ENCODE measurements at regions not wholly inside any gene's neighbourhood (a gene's known extent, or its start where the extent isn't known, plus 50 kb on each side); places are given as distances from the start of the nearest gene placed in this dataset.
A peak's percentile ranks its signal among the peaks of the same experiment; 100 is the strongest.
"Not testable (repeated sequence)": the region's sequence is repeated elsewhere in the genome, so short reads cannot be mapped to it uniquely, and the experiment has no call there.

DNA sequence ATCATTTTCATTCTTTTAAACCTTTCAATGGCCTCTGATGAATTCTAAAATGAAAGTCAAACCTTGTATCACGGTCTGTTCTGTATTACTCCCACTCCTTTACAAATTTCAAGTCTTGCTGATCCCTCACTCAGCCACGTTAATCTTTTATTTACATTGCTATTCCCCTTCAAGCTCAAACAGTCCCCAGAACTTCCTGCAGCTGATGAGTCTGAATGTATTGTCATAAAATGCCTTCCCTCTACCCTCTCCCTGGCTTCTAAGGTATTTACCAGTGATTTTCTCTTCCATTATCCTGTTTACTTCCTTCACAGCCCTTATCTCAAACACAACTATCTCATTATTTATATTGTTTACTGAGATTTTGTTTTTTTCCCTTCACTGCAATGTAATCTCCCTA lies 562.3 kb upstream of the C9orf72 start:
- Histone ChIP-seq H4K20me1 (ENCODE audit: control insufficient read depth, extremely low read depth, insufficient read depth, low read length) (no peaks in the 10 kb centered on the region), H3K36me3 (ENCODE audit: control insufficient read depth in 2 of 2, extremely low read depth in 1 of 2, insufficient read depth in 2 of 2, low read length in 2 of 2) (no peaks in the 10 kb centered on the region), H3K9ac (ENCODE audit: control insufficient read depth, extremely low read depth, insufficient read depth, low read length) (no peak overlapping the region), H2AFZ (ENCODE audit: control insufficient read depth, low read length) (peak overlapping the region; percentile 33), H3K79me2 (ENCODE audit: control insufficient read depth, insufficient read depth, low read length) (no peaks in the 10 kb centered on the region), H3K9me1 (ENCODE audit: control insufficient read depth, extremely low read depth, insufficient read depth, low read length) (no peaks in the 10 kb centered on the region), H3K27ac (ENCODE audit: control insufficient read depth, insufficient read depth, low read length) (no peak overlapping the region), H3K4me1 (ENCODE audit: control insufficient read depth, extremely low read depth, insufficient read depth, low read length) (no peaks in the 10 kb centered on the region), H3K4me3 (ENCODE audit: control insufficient read depth in 2 of 3, extremely low read depth in 1 of 3, insufficient read depth in 2 of 3, low read depth in 1 of 3, low read length in 3 of 3) (no peak overlapping the region), H3K4me2 (ENCODE audit: control insufficient read depth, extremely low read depth, insufficient read depth, low read depth, low read length) (no peak overlapping the region), H3K9me3 (ENCODE audit: control insufficient read depth, low read depth, low read length) (no peaks in the 10 kb centered on the region), H3K27me3 (ENCODE audit: control insufficient read depth, extremely low read depth, insufficient read depth, low read length) (no peaks in the 10 kb centered on the region)
- TF ChIP-seq, protein P1, sequence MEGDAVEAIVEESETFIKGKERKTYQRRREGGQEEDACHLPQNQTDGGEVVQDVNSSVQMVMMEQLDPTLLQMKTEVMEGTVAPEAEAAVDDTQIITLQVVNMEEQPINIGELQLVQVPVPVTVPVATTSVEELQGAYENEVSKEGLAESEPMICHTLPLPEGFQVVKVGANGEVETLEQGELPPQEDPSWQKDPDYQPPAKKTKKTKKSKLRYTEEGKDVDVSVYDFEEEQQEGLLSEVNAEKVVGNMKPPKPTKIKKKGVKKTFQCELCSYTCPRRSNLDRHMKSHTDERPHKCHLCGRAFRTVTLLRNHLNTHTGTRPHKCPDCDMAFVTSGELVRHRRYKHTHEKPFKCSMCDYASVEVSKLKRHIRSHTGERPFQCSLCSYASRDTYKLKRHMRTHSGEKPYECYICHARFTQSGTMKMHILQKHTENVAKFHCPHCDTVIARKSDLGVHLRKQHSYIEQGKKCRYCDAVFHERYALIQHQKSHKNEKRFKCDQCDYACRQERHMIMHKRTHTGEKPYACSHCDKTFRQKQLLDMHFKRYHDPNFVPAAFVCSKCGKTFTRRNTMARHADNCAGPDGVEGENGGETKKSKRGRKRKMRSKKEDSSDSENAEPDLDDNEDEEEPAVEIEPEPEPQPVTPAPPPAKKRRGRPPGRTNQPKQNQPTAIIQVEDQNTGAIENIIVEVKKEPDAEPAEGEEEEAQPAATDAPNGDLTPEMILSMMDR (optimal IDR thresholded peaks at IDR 0.05 in 1 of 3, IDR thresholded peaks at IDR 0.05 in 1 of 3, conservative IDR thresholded peaks at IDR 0.05 in 1 of 3; ENCODE audit: extremely low read depth in 1 of 3, insufficient read depth in 2 of 3, low read length in 3 of 3) = no peak
- TF ChIP-seq EZH2 (IDR thresholded peaks at IDR 0.05; ENCODE audit: low read length) = no peak
- dilution Hi-C loops (cut with MboI; ENCODE audit: extremely low pct_ligation_motif_present, low sequenced_read_pairs) = no loop called here
- no peak for FAIRE-seq
- DNase-seq (ENCODE audit: low read depth, low spot score) = no peak

DNA sequence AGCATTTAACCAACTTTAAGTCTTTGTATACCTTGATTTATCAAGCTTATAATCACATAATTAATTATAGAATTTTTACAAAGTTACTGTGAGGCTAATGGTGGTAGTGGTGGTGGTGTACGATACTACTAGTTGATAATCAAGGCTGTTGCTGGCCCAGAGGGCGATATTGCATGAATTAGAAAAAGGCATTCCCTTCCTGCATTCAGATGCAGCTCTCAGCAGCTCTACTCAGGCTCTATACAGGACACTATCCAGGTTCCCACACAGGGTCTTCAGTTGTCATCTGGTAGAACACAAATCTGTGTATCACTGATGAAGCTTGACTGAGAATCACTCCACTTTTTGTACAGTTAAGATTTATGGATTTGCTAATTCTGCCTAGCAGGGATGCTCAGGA lies 562.8 kb upstream of the C9orf72 start:
- TF ChIP-seq EZH2 (IDR thresholded peaks at IDR 0.05; ENCODE audit: low read length) = no peak
- TF ChIP-seq, protein P1 (optimal IDR thresholded peaks at IDR 0.05 in 1 of 3, IDR thresholded peaks at IDR 0.05 in 1 of 3, conservative IDR thresholded peaks at IDR 0.05 in 1 of 3; ENCODE audit: extremely low read depth in 1 of 3, insufficient read depth in 2 of 3, low read length in 3 of 3) = no peak
- Histone ChIP-seq H3K4me2 (ENCODE audit: control insufficient read depth, extremely low read depth, insufficient read depth, low read depth, low read length) (no peak overlapping the region), H3K9ac (ENCODE audit: control insufficient read depth, extremely low read depth, insufficient read depth, low read length) (no peak overlapping the region), H3K27ac (ENCODE audit: control insufficient read depth, insufficient read depth, low read length) (no peak overlapping the region), H2AFZ (ENCODE audit: control insufficient read depth, low read length) (no peak overlapping the region), H4K20me1 (ENCODE audit: control insufficient read depth, extremely low read depth, insufficient read depth, low read length) (no peaks in the 10 kb centered on the region), H3K9me3 (ENCODE audit: control insufficient read depth, low read depth, low read length) (no peaks in the 10 kb centered on the region), H3K36me3 (ENCODE audit: control insufficient read depth in 2 of 2, extremely low read depth in 1 of 2, insufficient read depth in 2 of 2, low read length in 2 of 2) (no peaks in the 10 kb centered on the region), H3K4me3 (ENCODE audit: control insufficient read depth in 2 of 3, extremely low read depth in 1 of 3, insufficient read depth in 2 of 3, low read depth in 1 of 3, low read length in 3 of 3) (no peak overlapping the region), H3K79me2 (ENCODE audit: control insufficient read depth, insufficient read depth, low read length) (no peaks in the 10 kb centered on the region), H3K4me1 (ENCODE audit: control insufficient read depth, extremely low read depth, insufficient read depth, low read length) (no peaks in the 10 kb centered on the region), H3K27me3 (ENCODE audit: control insufficient read depth, extremely low read depth, insufficient read depth, low read length) (no peaks in the 10 kb centered on the region), H3K9me1 (ENCODE audit: control insufficient read depth, extremely low read depth, insufficient read depth, low read length) (no peaks in the 10 kb centered on the region)
- dilution Hi-C loops (cut with MboI; ENCODE audit: extremely low pct_ligation_motif_present, low sequenced_read_pairs) = no loop called here
- DNase-seq (ENCODE audit: low read depth, low spot score) (no peak), FAIRE-seq (no peak)

GRCh38 chr9:28147430-28147829 lies 574.1 kb upstream of the C9orf72 start:
- H3K79me2 ChIP-seq (ENCODE audit: control insufficient read depth, insufficient read depth, low read length); H3K4me3 ChIP-seq (ENCODE audit: control insufficient read depth in 2 of 3, extremely low read depth in 1 of 3, insufficient read depth in 2 of 3, low read depth in 1 of 3, low read length in 3 of 3); H4K20me1 ChIP-seq (ENCODE audit: control insufficient read depth, extremely low read depth, insufficient read depth, low read length); H3K27ac ChIP-seq (ENCODE audit: control insufficient read depth, insufficient read depth, low read length); DNase-seq (ENCODE audit: low read depth, low spot score); H3K4me1 ChIP-seq (ENCODE audit: control insufficient read depth, extremely low read depth, insufficient read depth, low read length); H2AFZ ChIP-seq (ENCODE audit: control insufficient read depth, low read length); H3K9me3 ChIP-seq (ENCODE audit: control insufficient read depth, low read depth, low read length); dilution Hi-C loops (cut with MboI; ENCODE audit: extremely low pct_ligation_motif_present, low sequenced_read_pairs); H3K9ac ChIP-seq (ENCODE audit: control insufficient read depth, extremely low read depth, insufficient read depth, low read length); H3K27me3 ChIP-seq (ENCODE audit: control insufficient read depth, extremely low read depth, insufficient read depth, low read length); H3K9me1 ChIP-seq (ENCODE audit: control insufficient read depth, extremely low read depth, insufficient read depth, low read length); H3K36me3 ChIP-seq (ENCODE audit: control insufficient read depth in 2 of 2, extremely low read depth in 1 of 2, insufficient read depth in 2 of 2, low read length in 2 of 2); H3K4me2 ChIP-seq (ENCODE audit: control insufficient read depth, extremely low read depth, insufficient read depth, low read depth, low read length); FAIRE-seq: not testable (repeated sequence)

GRCh38 chr9:28147923-28148597 lies 574.8 kb upstream of the C9orf72 start:
- H3K4me2 ChIP-seq (ENCODE audit: control insufficient read depth, extremely low read depth, insufficient read depth, low read depth, low read length); DNase-seq (ENCODE audit: low read depth, low spot score); H3K9me1 ChIP-seq (ENCODE audit: control insufficient read depth, extremely low read depth, insufficient read depth, low read length); H3K4me1 ChIP-seq (ENCODE audit: control insufficient read depth, extremely low read depth, insufficient read depth, low read length); H2AFZ ChIP-seq (ENCODE audit: control insufficient read depth, low read length); H4K20me1 ChIP-seq (ENCODE audit: control insufficient read depth, extremely low read depth, insufficient read depth, low read length); H3K79me2 ChIP-seq (ENCODE audit: control insufficient read depth, insufficient read depth, low read length); H3K9me3 ChIP-seq (ENCODE audit: control insufficient read depth, low read depth, low read length); H3K27ac ChIP-seq (ENCODE audit: control insufficient read depth, insufficient read depth, low read length); dilution Hi-C loops (cut with MboI; ENCODE audit: extremely low pct_ligation_motif_present, low sequenced_read_pairs); H3K9ac ChIP-seq (ENCODE audit: control insufficient read depth, extremely low read depth, insufficient read depth, low read length); H3K27me3 ChIP-seq (ENCODE audit: control insufficient read depth, extremely low read depth, insufficient read depth, low read length); FAIRE-seq; H3K4me3 ChIP-seq (ENCODE audit: control insufficient read depth in 2 of 3, extremely low read depth in 1 of 3, insufficient read depth in 2 of 3, low read depth in 1 of 3, low read length in 3 of 3); H3K36me3 ChIP-seq (ENCODE audit: control insufficient read depth in 2 of 2, extremely low read depth in 1 of 2, insufficient read depth in 2 of 2, low read length in 2 of 2): not testable (repeated sequence)

All from keratinocyte (primary cell).